ENCODE measurements at regions not wholly inside any gene's neighbourhood (a gene's known extent, or its start where the extent isn't known, plus 50 kb on each side); places are given as distances from the start of the nearest gene placed in this dataset.

DNA sequence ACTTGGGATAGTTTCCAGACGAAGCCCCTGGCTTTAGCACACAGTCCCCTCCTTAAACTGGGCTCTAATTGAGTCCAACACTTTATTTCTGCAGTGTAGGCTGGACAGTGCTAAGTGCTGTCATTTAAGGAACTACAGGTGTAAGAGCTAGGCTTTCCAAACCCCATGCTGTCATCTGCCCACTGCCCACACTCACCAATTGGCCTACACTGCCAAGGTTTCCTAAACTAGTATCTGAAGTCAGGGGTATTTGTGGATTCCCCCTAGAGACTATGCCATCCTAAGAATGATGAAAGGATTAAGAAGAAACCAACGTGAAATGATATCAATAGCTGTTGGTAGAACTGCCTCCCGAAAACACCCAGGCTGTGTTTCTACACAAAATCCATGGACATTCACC, 160.9 kb downstream of the TBX15 start:
- TF ChIP-seq USF2 (IDR thresholded peaks at IDR 0.05; ENCODE audit: borderline replicate concordance, low read depth, low read length): no peak
- no peak for TF ChIP-seq MXI1 (IDR thresholded peaks at IDR 0.05; ENCODE audit: low read depth, low read length)
- TF ChIP-seq CTCF (IDR thresholded peaks at IDR 0.05): no peak
- TF ChIP-seq EP300 (IDR thresholded peaks at IDR 0.05; ENCODE audit: borderline replicate concordance in 1 of 2, low read depth in 1 of 2, low read length in 1 of 2): no peak
- no peak for TF ChIP-seq TCF12 (IDR thresholded peaks at IDR 0.05)
- TF ChIP-seq RAD21 (IDR thresholded peaks at IDR 0.05; ENCODE audit: low read length): no peak
- TF ChIP-seq, protein P1, sequence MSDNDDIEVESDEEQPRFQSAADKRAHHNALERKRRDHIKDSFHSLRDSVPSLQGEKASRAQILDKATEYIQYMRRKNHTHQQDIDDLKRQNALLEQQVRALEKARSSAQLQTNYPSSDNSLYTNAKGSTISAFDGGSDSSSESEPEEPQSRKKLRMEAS (IDR thresholded peaks at IDR 0.05; ENCODE audit: low read depth): no peak
- no peak for TF ChIP-seq EZH2phosphoT487 (IDR thresholded peaks at IDR 0.05; ENCODE audit: borderline replicate concordance, low read depth)
- TF ChIP-seq NFIC (IDR thresholded peaks at IDR 0.05; ENCODE audit: borderline replicate concordance): no peak

Data from SK-N-SH (cell line).